IPS-20b (cell line): ENCODE measurements at regions not wholly inside any gene's neighbourhood (a gene's known extent, or its start where the extent isn't known, plus 50 kb on each side); places are given as distances from the start of the nearest gene placed in this dataset.
"Not testable (repeated sequence)": the region's sequence is repeated elsewhere in the genome, so short reads cannot be mapped to it uniquely, and the experiment has no call there.

ENCODE experiments used
- H3K27ac ChIP-seq: one replicate; pipeline ENCODE4 v1.5.1; 2013; ENCODE audit warnings: low read length
- H3K27me3 ChIP-seq: 2 replicates; pipeline ENCODE4 v1.6.1; 2013; ENCODE audit warnings: mild to moderate bottlenecking, low read length, inconsistent platforms; ENCODE audit not compliant: insufficient read depth
- H3K36me3 ChIP-seq: 2 replicates; pipeline ENCODE4 v1.6.1; 2013; ENCODE audit warnings: low read depth, mild to moderate bottlenecking, inconsistent platforms, low read length, moderate library complexity; ENCODE audit not compliant: insufficient read depth
- H3K4me1 ChIP-seq: 2 replicates; pipeline ENCODE4 v1.6.1; 2013; ENCODE audit warnings: mild to moderate bottlenecking, control low read depth, inconsistent platforms, low read length, moderate library complexity; ENCODE audit not compliant: insufficient read depth
- H3K4me3 ChIP-seq: 2 replicates; pipeline ENCODE4 v1.5.1; 2013; ENCODE audit warnings: mild to moderate bottlenecking, low read length, inconsistent platforms
- H3K9ac ChIP-seq: 2 replicates; pipeline ENCODE4 v1.6.1; 2013; ENCODE audit warnings: low read depth, mild to moderate bottlenecking, inconsistent platforms, low read length, moderate library complexity
- H3K9me3 ChIP-seq: 2 replicates; pipeline ENCODE4 v1.6.1; 2013; ENCODE audit warnings: mild to moderate bottlenecking, low read depth, low read length, inconsistent platforms; ENCODE audit not compliant: insufficient read depth

DNA sequence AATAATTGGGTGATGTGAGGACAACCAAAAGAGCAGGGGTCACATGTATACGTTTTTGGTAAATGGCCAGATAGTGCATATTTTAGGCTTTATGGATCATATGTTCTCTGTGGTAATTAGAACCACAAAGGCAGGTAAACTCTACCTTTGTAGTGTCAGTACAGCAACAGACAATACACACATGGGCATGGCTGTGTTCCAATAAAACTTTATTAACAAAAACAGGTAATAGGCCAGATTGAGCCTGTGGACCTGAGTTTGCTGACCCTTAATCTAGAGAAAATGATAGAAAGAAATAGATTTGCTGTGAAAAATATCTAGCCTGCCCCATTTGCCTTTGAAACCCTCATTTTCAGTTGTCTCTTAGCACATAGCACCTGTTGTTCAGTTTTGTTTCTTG is 177.2 kb upstream of the CXCR4 start:
- Histone ChIP-seq H3K4me3 (no peak overlapping the region), H3K9ac (no peak overlapping the region), H3K36me3 (no peaks in the 10 kb centered on the region), H3K27ac (no peak overlapping the region), H3K27me3 (no peaks in the 10 kb centered on the region), H3K9me3 (no peaks in the 10 kb centered on the region), H3K4me1 (no peaks in the 10 kb centered on the region)

DNA sequence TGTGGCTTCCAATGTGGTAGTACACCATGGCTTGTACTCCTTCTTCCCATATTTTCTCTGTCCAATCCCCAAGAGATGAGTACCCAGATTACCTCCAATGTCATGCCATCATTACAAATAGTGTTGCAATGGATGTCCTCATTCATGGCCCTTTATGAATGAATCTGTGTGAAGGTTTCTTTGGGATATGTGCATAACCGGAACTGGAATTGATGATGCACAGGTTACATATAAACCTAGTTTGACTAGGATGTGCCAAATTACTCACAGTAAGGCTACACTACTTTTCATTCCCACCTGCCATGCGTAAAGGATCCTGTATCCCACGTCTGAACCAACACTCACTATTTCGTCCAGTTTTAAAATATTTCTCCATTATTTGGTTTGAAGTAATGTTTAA is 173.9 kb upstream of the CXCR4 start:
- Histone ChIP-seq H3K4me3 (no peak overlapping the region), H3K36me3 (no peaks in the 10 kb centered on the region), H3K27me3 (no peaks in the 10 kb centered on the region), H3K4me1 (no peaks in the 10 kb centered on the region), H3K9me3 (no peaks in the 10 kb centered on the region), H3K27ac (no peak overlapping the region), H3K9ac (no peak overlapping the region)

DNA sequence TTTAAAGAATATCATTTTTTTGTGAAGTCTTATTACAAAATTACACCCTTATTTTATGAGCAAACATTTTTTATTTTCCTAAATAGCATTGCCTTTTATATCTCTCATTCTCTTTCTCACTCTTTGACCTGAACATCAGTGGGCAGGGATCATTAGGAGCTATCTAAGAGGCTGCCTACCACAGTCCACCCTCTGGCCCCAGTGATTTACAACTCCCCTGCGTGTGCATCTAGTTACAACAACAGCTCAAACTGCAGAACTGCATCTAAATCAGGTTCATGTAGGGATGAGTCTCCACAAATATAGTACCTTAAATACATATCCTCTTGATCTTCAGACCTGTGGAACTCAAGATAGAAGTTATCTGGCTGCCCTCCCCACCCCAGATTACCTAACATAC is 172.4 kb upstream of the CXCR4 start:
- Histone ChIP-seq H3K4me3 (no peak overlapping the region), H3K9ac (no peak overlapping the region), H3K9me3 (no peaks in the 10 kb centered on the region), H3K4me1 (no peaks in the 10 kb centered on the region), H3K27me3 (no peaks in the 10 kb centered on the region), H3K36me3 (no peaks in the 10 kb centered on the region), H3K27ac (no peak overlapping the region)

DNA sequence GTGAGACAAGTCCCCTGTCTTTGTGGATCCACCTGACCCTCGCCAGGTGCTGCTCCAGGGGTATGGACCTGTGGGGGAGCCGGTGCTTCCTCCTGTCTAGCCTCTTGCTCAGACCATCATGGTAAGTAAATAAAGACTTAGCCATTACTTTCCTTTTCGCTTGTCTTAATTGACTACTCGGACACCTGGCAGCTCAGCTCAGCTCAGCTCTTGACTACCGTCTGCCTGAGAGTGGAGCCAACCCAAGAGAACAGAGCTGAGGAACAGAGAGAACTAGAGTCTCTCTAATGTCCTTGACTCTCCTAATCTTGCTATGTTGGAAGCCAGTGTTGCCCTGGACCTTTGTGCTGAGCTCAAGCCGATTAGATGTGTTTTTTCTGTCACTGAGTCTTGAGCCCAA is 170.3 kb upstream of the CXCR4 start:
- H3K4me3 ChIP-seq = no peak overlapping the region
- H3K9me3 ChIP-seq = no peaks in the 10 kb centered on the region
- H3K9ac ChIP-seq = no peak overlapping the region
- H3K36me3 ChIP-seq = no peaks in the 10 kb centered on the region
- H3K27me3 ChIP-seq = no peaks in the 10 kb centered on the region
- no peaks in the 10 kb centered on the region for H3K4me1 ChIP-seq
- H3K27ac ChIP-seq = no peak overlapping the region

DNA sequence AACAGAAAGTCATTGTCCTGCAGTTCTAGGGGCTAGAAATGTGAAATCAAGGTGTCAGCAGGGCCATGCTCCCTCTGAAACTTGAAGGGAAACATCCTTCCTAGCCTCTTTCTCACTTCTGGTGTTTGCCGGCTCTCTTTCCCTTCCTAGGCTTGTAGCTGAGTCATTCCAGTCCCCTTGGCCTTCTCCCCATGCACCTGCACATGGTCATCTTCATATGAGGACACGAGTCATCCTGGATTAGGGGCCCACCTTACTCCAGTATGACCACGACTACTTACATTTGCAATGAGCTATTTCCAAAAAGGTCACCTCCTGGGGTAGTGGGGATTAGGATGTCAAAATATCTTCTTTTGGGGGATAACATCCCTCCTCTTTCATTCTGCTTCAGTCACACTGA is 168.5 kb upstream of the CXCR4 start:
- Histone ChIP-seq H3K9me3 (no peaks in the 10 kb centered on the region), H3K27ac (no peak overlapping the region), H3K27me3 (no peaks in the 10 kb centered on the region), H3K9ac (no peak overlapping the region), H3K36me3 (no peaks in the 10 kb centered on the region), H3K4me1 (no peaks in the 10 kb centered on the region), H3K4me3 (no peak overlapping the region)

DNA sequence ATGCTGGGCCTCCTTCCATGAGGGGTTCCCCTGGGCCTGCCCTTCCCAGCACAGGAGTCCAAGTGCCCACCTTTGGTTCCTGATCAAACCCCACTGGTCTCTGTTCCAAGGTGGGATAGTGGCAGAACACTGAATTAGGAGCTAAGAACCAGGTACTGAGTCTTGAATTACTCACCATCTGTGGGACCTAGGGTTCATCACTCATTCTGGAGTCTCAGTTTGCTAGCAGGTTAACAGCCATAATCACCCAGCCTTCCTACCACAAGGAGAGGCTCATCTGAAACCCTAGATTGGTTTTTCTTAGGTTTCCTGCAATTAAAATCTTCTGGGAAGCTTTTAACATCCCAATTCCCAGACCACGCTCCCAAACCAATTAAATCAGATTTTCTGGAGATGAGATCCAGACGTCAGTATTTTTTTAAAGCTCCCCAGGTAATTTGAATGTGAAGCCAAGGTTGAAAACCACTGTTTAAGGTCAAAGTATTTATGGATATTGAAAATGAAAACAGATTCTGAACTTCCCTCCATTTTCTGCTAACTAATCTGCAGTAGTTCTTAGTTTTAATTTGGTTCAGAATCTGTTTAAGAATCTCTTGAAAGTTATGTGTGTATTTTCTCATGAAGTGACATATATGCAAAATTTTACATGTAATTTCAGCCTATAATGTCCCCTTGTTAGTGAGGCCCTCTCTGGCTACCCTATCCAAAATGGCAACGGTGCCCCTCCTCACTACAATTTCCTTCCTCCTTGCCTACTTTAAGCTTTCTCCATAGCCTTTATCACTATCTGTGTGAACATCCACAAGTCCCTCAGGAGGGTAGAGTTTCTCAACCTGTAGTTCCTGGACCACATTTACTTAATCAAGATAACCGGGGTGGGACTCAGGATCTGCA is 166.5 kb upstream of the CXCR4 start:
- Histone ChIP-seq H3K27me3 (no peaks in the 10 kb centered on the region), H3K9ac (no peak overlapping the region), H3K4me3 (no peak overlapping the region), H3K27ac (no peak overlapping the region), H3K4me1 (no peaks in the 10 kb centered on the region), H3K36me3 (no peaks in the 10 kb centered on the region), H3K9me3 (no peaks in the 10 kb centered on the region)

DNA sequence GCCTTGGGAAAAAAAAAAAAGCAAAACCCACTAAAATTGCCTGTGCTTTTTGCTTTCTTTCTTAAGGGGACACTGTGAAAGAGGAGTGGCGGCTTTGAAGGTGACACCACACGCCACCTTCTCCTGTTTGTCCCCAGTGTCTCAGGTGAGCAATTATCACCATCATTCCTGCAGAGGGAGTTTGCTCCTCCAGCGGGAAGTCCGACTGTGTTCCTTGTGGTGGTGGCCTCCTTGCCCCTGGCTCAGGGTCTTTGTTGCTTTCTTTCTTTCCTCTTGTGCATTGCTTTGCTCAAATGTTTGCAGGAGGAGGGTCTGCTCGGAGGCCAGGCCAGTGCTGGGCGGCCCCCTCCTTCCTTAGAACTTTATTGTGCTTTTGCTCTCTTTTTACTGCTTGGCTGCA is 164.3 kb upstream of the CXCR4 start:
- Histone ChIP-seq H3K4me1 (no peaks in the 10 kb centered on the region), H3K36me3 (no peaks in the 10 kb centered on the region), H3K4me3 (no peak overlapping the region), H3K27me3 (no peaks in the 10 kb centered on the region), H3K9ac (no peak overlapping the region), H3K9me3 (no peaks in the 10 kb centered on the region), H3K27ac (no peak overlapping the region)

DNA sequence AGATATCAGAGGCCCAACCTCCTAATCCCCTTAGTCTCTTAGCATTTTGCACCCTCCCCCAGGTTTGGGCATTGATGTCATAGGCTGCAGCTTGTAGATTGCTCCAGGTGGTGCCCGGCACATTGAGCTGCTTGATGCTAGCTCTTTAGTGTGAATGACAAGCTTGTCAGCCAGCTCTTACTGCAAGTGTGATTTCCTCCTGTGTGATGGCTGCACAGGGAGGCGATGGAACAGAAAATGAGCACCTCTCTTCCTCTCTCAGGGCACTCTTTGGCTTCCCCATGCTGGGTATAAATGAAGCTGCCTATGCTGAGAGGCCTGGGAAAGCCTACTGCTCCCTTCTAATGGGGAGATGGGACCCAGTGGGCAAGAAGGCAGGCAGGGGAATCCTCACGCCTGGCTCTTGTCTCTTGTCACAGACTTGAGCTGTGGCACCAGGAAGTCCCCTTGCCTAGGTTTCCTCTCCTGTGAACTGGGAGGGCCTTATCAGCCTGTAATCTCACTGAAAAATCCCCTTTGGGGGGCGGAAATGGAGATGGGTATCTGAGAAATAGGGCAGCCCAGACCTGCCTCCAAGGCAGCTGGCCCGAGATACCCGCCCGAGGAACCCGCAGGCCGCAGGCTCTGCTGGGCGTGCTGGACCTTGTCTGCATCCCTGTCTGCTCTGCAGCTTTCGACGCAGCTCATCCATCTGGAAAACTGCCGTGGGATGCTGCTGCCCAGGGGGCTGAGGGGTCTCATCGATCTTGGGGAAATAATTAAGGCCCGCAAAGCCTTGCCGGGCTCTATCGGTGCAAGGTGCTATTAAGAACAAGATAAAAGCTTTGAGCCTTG is 163.5 kb upstream of the CXCR4 start:
- Histone ChIP-seq H3K36me3 (no peaks in the 10 kb centered on the region), H3K4me1 (no peaks in the 10 kb centered on the region), H3K27me3 (no peaks in the 10 kb centered on the region), H3K9ac (no peak overlapping the region), H3K27ac (no peak overlapping the region), H3K9me3 (no peaks in the 10 kb centered on the region), H3K4me3 (no peak overlapping the region)

DNA sequence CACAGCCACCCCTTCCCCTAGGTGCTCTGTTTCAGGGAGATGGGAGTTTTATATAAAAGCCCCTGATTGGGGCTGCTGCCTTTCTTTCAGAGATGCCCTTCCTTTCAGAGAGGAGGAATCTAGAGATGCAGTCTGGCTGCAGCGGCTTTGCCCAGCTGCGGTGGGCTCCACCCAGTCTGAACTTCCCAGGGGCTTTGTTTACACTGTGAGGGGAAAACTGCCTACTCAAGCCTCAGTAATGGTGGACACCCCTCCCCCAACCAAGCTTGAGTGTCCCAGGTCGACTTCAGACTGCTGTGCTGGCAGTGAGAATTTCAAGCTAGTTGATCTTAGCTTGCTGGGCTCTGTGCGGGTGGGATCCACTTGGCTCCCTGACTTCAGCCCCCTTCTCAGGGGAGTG is 148.4 kb upstream of the CXCR4 start:
- not testable (repeated sequence) for H3K9ac ChIP-seq, H3K27ac ChIP-seq

DNA sequence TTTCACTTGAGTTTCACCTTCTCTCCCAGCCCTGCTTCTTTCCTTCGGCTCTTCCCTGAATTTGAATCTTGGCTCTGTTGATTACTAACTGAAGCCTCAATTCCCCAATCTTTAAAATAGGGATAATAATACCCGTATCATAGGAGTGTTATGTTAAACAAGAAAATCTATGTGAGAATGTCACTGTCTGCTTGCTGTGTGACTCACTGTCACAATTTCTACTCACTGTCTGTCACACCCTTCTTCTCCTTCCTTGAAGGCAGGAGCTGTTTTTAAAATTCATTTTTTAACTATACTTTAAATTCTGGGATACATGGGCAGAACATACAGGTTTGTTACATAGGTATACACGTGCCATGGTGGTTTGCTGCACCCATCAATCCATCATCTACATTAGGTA is 141.6 kb upstream of the CXCR4 start:
- no peak overlapping the region for H3K9ac ChIP-seq
- H3K27me3 ChIP-seq = no peaks in the 10 kb centered on the region
- no peaks in the 10 kb centered on the region for H3K9me3 ChIP-seq
- H3K4me1 ChIP-seq = no peaks in the 10 kb centered on the region
- no peak overlapping the region for H3K27ac ChIP-seq
- H3K4me3 ChIP-seq = no peak overlapping the region
- no peaks in the 10 kb centered on the region for H3K36me3 ChIP-seq

More for the DNA sequence above, 148.4 kb upstream of the CXCR4 start:
- not testable (repeated sequence) for H3K4me1 ChIP-seq, H3K27me3 ChIP-seq, H3K9me3 ChIP-seq, H3K36me3 ChIP-seq, H3K4me3 ChIP-seq

DNA sequence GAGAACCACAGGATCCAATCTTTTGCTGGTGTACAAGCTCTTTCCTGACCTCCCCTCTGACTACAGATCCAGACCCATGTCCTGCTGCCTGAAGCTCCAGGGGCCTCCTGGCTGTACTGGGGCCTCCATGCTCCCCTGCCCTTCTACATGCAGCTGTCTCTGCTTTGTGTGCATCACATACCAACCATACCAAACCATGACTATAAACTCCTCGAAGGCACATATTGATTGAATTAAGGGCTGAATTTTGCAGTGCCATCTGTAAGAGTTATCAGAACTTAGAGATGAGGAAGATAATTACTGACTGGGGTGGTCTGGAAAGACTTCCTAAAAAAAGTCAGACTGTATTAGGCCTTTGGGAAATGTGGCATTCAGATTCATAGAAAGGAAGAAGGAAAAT is 139.9 kb upstream of the CXCR4 start:
- Histone ChIP-seq H3K27me3 (no peaks in the 10 kb centered on the region), H3K9me3 (no peaks in the 10 kb centered on the region), H3K36me3 (no peaks in the 10 kb centered on the region), H3K27ac (no peak overlapping the region), H3K4me3 (no peak overlapping the region), H3K4me1 (no peaks in the 10 kb centered on the region), H3K9ac (no peak overlapping the region)
